ENCODE measurements at regions not wholly inside any gene's neighbourhood (a gene's known extent, or its start where the extent isn't known, plus 50 kb on each side); places are given as distances from the start of the nearest gene placed in this dataset.

DNA sequence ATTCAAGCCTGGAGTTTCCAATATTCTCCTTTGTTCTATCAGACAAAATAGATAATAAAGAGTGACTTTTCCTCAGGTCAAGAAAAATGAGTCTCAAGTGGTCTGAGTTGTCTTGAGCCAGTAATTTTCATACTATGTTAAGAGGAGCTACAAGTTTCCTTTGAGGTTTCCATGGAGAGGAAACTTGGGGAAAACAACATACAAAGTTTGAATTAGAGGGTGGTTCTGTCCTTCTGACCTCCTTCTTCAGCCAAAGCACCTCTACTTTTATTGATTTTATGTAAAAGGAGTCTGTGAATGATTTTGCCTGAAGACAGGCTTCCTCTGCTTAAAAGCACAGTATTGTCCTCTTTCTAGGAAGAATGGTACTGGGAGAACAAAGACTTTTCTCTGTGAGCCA lies 497.2 kb upstream of the PKN2 start:
- DNase-seq (ENCODE audit: low read depth in 2 of 3, low spot score in 2 of 3) = no peak

DNA sequence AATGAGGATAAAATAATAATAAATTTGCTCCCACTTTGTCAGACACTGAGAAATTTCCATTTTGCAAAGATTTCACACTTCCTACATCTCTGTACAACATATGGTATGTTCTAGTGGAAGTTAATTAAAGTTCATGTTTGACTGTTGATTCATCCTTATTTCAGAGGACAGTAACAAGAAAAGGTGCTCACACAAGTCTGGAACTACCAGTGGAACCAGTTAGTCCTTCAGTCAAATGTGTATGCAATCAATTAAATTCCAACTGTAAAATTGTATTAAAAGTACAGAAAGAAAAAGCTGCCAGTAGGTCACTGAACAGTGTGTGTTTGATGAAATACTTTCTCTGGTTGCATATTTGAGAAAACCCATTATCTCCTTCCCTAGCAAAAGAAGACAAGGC lies 496.0 kb upstream of the PKN2 start:
- DNase-seq (ENCODE audit: low read depth in 2 of 3, low spot score in 2 of 3) = no peak

DNA sequence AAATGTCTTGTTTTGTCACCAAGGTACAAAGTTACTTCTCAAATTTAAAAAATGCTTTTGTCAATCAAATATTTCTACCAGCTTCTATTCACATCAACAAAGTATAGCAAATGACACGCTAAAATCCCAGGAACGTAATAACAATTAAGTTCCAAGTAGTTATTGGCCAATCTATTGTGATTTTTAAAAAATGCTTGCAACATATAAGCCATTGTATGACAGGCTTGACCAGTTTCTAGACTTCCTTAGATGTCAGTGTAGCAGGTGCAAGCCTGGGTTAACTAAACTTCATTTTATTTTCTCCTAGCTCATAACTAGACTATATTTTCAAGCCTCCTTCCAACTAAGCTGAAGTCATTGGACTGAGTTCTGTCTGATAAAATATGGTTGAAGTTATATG lies 494.5 kb upstream of the PKN2 start:
- no peak for DNase-seq (ENCODE audit: low read depth in 2 of 3, low spot score in 2 of 3)

DNA sequence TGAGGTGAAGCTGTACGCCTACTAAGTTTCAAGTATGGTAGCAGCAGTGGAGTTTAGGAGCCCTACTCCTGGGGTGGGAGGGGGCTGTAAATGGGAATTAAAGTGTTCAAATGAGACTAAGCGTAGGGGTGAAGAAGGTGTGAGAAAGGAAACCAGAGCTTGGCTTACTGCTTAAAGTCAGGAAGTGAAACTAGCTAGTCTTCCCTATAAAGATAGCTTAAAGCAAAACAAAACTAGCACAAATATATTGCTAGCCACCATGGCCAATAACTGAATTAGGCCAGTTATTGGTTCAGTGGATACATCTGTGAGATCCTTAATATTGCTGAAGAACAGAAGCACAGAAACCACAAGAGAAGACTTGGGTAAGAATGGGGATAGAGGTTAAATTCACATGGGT lies 492.2 kb upstream of the PKN2 start:
- no peak for DNase-seq (ENCODE audit: low read depth in 2 of 3, low spot score in 2 of 3)

DNA sequence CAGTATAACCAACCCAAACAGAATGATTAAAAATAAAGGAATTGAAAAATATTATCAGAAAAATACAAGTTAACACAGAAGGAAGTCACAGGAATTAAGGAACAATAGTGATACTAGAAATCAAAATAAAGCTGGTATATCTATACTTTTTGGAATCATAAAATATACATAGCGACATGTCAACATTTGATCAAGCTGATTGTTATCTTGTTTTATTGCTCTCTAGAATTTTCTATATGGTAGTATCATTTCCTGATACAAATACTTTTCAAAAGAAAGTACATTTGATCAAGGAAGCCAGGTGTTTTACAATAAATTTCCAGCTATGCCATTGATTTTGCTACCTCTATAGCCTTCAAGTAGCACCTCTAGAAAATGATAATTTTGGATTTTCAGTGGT lies 489.5 kb upstream of the PKN2 start:
- DNase-seq (ENCODE audit: low read depth in 2 of 3, low spot score in 2 of 3) = no peak

DNA sequence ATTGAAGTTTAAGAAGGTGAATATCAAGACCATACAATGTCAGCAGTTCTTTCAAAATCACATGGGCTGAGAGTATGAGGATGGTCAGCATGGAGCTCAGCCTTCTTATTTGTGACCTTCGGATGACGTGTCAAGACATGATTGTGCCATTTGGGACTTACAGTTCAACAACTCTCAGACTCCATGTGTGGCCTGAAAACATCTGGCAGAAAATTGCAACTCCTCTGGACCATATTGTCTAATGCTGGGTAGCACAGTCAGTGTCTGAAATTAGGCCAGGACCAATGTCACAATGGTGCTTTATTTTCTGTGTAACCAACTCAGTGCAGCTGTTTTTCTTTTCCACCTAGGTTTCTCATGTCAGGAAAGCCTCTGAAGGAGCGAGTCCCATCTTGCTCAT lies 483.5 kb upstream of the PKN2 start:
- DNase-seq (ENCODE audit: low read depth in 2 of 3, low spot score in 2 of 3) = no peak

DNA sequence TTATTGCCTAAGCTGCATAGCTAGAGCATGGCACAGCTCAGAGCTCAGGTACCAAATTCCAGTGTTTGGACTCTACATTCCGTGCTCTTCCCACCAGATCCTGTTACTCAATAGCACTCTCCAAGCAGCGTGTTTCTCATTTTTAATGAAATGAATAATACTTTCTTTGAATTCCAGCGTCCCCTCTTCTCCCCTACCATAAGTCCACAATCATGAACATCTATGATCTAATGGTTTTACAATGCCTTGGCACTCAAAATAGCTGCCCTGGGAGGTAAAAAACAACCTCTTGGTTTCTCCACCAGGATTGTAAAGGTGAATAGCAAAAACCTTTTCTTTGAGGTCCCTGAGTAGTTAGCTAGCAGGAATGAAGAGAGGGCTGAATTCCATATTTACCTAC lies 480.0 kb upstream of the PKN2 start:
- DNase-seq (ENCODE audit: low read depth in 2 of 3, low spot score in 2 of 3) = no peak

DNA sequence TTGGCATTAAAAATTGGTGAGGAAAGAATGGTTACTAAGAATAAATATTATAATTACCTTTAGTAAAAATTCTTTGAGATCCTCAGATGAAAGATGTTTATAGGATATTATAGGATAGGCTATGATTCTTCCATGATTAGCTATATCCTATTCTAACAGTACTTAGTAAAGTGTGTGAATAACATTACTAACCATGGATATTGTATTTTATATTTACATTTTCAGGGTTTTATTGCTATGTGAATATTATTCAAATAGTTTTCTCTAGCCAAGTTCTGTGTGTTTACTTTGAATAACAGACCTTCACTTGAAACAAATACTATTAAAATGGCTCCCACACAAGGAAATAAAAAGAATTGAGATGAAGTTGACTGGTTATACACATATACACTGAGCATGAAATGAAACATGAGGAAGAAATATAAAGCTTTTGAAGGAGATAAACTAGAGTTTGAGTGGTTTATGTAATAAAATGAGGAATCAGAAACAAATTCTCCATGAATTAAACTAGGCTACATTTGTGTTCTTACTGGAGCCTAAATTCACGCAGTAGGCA lies 479.4 kb upstream of the PKN2 start:
- DNase-seq (ENCODE audit: low read depth in 2 of 3, low spot score in 2 of 3) = no peak

DNA sequence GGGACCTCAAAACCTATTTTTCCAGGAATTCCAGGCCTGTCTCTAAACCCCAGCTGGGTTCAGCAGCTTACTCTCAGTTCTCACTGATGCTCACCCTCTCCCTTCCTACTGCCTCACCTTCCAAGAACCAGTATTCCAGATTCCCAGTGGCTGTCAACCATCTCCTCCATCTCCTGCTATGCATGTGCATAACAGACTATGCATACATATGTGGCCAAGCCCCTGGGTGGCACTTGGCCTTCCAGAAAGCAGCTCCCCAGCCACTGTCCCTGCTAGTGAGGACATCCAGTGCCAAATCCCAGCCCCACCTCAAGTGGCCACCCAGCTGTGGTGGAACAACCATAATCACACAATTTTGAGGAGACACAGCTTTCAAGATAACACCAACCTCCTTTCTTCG lies 475.7 kb upstream of the PKN2 start:
- no peak for DNase-seq (ENCODE audit: low read depth in 2 of 3, low spot score in 2 of 3)

DNA sequence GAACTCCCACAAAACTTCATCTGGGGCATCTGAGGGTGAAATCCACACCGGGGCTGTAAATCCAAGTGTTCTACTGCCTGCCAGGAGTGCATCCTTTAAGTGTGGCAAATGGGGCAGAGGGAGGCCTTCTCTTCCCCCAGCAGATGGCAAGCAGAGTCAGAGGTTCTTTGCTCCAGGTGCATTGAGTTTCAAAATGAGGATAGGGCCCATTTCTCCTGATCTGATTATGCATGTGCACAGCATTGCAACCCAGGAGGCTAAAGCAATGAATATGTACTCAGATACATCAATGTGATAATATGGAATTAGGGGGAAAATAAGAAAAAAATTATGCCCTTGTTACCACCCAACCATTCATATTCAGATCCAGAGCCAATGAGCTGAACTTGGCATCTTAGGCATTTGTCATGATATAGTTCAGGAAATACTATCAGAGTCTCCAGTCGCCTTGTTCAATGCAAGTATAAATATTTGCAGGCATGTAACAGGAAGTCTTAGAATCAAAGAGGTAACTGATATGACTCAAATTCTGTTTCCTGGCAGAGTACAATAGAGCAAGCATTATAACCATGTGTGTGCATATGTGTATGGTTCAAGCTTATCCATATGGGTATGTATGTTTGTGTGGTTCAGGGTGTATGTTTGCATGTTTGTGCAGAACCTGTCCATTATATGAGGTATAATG lies 473.8 kb upstream of the PKN2 start:
- no peak for DNase-seq (ENCODE audit: low read depth in 2 of 3, low spot score in 2 of 3)

DNA sequence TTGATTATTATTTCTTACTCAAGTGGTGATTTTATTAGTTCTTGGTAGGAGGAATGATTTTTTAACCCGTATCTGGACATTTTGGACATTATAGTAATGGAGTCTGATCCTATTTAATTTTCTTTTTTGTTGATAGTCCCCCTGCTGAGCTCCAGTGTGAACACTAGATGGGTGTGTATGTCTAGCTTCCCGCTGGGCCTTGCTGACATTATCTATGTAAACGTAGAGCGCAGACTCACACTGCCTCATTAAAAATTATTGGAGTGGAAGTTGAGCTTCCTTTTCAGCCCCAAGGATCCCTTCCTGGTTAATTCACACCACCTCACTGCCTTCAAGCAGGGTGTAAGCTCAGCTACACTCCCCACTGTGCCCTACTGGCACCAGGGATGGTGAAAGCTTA lies 467.6 kb upstream of the PKN2 start:
- DNase-seq (ENCODE audit: low read depth in 2 of 3, low spot score in 2 of 3) = no peak

DNA sequence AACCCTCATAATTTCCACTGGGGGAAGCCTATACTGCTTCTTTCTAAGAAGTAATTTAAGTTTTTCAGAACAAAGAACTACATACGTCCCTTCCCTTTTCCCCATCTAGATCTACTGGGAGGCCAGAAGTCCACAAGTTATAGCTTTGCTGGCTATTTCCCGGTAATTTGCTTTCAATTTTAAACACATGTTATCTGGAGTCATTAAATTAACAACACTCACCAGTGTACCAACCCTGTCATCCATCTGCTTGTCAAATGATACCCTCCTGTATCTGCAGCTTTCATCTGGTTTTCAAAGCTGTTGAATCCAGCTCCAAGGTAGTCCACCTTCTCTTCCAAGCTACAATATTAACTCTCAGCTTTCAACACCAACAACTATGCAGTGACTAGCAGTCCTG lies 466.7 kb upstream of the PKN2 start:
- DNase-seq (ENCODE audit: low read depth in 2 of 3, low spot score in 2 of 3) = no peak

DNA sequence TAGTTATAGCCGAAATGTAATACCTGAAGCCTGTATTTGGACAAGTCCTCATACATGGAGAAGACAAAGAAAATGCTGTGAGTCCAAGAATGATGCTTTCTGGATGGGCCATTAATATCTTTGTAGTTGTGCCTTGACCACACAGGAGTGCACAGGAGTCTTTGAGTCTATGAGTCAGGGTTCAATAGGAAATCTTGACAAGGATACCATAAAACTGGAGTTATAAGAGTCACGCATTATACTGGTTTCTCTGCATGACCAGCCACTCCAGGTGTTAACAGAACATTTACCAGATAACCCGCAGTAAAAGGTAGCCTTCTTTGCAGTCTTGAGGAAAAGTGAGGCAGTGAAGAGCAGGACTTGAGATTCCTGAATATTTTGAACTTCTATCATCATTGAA lies 464.6 kb upstream of the PKN2 start:
- no peak for DNase-seq (ENCODE audit: low read depth in 2 of 3, low spot score in 2 of 3)

DNA sequence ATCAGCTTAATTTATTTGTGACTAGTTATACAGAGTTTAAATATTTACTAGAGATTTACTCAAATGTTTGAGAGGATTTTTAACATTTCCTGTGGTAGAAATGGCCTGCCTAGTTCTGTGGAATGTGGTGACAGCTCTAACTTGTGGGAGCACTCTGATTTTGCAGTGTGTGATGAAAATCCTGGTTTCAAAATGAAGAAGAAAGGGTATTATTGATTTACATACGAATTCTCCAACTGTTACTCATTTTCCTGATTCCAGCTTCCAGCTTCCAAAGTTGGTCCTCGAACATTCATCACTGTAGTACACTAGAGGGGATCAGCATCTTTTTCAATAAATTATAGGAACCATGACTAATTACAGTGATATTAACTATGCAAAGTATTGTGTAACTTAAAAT lies 462.7 kb upstream of the PKN2 start:
- DNase-seq (ENCODE audit: low read depth in 2 of 3, low spot score in 2 of 3) = no peak

DNA sequence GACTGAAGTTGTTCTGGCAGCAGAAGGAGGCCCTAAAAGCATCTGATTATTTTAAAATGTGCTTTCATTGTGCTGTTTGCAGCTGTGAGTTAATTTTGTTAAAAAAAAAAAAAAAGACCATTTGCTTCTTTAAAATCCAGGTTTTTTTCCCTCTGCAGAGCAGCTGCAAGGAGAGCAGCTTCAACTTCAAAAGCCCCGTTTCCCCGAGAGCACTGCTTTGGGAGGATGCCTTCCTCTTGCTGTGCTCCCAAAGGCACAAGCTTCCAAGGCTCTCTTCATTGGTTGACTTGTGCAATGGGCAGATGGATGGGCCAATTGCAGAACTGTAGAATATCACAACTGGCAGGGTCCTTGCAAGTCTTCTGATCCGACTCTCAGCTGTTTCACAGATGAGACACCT lies 459.2 kb upstream of the PKN2 start:
- no peak for DNase-seq (ENCODE audit: low read depth in 2 of 3, low spot score in 2 of 3)

DNA sequence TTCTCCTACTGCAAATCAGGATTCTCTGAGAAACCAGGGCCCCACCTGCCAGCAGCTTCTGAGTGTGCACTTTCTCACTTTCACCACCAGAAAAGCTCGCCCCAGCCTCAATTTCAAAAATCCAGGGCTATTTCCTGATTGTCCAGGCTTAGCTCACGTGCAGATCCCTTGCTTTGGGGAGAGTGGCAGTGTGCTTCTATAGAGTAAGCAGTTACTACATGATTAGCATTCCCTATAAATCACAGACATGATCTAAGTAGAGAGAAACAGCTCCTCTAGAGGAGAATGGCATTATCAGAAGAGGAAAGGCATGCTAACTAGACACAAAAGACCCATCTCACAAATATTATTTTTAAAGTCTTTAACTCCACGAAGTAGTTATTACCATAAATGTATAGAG lies 456.0 kb upstream of the PKN2 start:
- DNase-seq (ENCODE audit: low read depth in 2 of 3, low spot score in 2 of 3) = no peak

DNA sequence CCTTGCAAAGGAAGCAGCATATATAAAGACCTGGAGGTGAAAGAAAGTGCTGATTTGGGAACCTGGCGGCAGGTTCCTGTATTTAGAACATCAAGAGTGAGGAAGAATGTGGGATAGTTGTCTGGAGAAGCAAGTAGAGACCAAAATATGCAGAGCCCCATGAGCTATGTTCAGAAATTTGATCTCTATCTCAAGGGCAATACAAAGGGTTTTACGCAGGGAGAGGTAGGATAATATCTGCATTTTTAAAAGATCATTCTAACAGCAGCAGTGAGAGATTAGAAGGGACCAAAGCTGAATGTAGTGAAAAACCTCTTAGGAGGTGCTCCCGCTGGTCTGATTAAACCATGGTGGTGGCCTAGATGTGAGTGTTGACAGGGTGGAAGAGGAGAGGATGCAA lies 453.9 kb upstream of the PKN2 start:
- DNase-seq (ENCODE audit: low read depth in 2 of 3, low spot score in 2 of 3) = no peak

DNA sequence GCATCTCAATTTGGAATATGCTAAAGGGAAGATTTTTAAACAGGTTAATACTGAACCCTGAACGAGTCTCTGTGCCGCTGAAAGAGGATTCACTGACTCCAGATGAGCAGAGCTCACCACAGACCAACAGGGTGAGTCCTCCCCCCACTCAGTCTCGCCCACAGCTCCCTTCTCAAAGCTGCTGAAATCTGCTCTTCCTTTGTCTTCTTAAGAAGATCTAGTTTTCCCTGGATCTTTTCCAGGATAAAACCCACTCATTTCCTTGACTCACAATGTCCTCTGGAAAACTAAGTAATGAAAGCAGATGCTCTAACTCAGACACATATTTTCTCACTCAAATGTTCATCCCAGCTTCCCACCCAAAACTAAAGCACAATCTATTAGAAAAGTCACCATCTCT lies 447.0 kb upstream of the PKN2 start:
- no peak for DNase-seq (ENCODE audit: low read depth in 2 of 3, low spot score in 2 of 3)

DNA sequence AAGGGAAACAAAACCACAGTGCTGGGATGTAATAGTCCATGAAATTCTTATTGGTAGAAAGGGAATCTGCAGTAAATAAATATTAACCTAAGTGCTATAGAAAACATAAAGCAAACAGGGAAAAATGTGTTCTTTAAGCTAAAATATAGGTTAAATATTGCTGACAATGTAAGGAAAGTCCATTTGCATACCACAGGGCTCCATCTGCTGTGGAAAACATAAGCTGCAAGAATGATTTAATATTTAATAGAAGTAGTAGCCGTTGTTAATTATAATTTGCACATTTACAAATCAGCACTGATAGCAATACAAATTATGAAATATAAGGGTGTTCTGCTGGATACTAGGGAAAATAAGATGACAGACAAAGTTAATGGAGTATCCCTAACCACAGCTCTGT lies 444.9 kb upstream of the PKN2 start:
- DNase-seq (ENCODE audit: low read depth in 2 of 3, low spot score in 2 of 3) = no peak

DNA sequence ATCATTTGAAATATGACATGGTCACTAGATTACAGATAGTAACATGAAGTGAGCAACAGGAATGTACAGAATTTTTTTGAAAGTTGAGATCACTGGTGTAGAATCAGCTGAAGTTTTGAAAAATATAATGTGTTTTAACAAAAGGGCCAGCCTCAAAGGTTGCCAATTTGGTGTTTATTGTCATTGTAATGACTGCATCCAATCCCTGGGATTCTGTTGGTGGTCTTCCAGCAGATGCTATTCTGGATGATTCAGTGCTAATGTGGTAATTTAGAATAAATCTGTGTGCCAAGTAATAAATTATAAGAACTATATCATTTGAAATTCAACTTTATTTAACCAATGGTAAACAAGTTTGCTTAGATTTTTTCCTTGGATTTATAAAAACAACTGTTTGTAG lies 436.4 kb upstream of the PKN2 start:
- no peak for DNase-seq (ENCODE audit: low read depth in 2 of 3, low spot score in 2 of 3)

DNA sequence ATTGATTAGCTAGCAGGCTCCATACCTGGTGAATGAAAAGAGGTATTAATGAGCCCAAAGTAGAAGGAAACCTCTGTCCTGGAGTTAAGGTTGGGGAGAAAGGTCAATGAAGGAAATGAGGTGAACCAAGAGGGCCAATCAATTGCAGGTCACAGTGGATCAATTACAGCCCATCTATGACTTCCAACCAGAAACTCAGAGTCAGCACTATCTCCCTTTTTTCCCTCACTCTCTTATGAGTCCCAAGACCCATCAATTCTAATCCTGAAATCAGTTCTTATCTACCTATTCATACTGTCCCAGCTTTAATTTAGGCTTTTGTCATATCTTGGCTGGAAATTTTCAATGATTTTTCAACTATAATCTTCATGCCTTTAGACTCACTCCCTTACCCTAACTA lies 433.2 kb upstream of the PKN2 start:
- DNase-seq (ENCODE audit: low read depth in 2 of 3, low spot score in 2 of 3) = no peak

DNA sequence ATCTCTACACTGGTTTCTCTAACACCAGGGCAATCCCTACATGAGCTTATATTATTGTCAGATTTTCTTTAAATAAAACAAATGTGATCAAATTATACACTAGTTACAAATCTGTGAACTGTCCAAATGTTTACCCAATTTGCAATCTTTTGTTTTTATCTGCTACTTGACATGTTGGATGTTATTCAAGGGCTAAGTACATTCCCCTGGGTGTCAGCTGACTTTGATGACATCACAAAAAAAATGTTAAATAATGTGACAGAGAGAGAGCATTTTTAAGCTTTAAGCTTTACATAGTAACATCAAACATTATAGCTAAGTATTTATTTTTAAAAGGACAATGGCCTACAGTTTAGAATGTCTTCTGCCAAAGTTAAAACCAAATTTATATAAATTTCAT lies 431.3 kb upstream of the PKN2 start:
- no peak for DNase-seq (ENCODE audit: low read depth in 2 of 3, low spot score in 2 of 3)

DNA sequence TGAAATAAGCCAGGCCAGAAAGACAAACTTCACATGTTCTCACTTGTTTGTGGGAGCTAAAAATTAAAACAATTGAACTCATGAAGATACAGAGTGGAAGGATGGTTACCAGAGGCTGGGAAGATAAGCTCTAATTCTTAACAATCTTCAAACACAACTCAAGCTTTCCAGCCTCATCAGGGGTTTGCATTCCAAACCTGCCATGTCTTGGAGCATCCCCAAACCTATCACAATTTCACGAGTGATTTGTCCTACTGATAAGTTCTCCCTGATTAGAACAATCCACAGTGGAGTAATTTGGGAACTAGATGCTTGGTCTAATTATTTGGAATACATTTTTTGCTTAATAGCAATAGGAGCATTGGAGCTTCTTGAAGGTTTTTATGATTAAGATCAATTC lies 418.5 kb upstream of the PKN2 start:
- DNase-seq (ENCODE audit: low read depth in 2 of 3, low spot score in 2 of 3) = no peak

DNA sequence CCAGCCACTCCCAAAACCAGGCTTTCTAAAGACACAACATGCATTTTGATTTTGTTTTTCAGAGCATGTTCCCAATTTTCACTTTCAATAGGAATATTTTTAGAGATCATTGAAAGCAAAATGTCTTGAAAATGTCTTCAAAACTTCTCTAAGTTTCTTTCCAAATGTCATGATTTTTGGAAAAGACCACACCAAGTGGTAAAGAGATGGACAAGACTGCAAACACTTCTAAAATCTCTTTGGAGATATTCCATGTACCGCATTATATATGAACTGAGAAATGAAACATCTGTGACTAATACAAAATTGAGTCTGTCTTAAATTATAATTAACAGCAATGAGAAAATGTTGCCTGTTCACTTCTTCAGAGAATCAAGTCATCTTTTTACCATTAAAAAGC lies 418.0 kb upstream of the PKN2 start:
- no peak for DNase-seq (ENCODE audit: low read depth in 2 of 3, low spot score in 2 of 3)
